HEK293 (cell line): ENCODE measurements at regions not wholly inside any gene's neighbourhood (a gene's known extent, or its start where the extent isn't known, plus 50 kb on each side); places are given as distances from the start of the nearest gene placed in this dataset.

Experiments used
- TRIM28 ChIP-seq: IDR thresholded peaks from 2 replicates; pipeline ENCODE4 v1.6.1; 2011; ENCODE audit warnings: low read length, control low read depth, borderline replicate concordance
- ZBTB17 ChIP-seq: fragments of 450-650 bp; formaldehyde crosslinking; IDR thresholded peaks from 2 replicates; pipeline ENCODE4 v1.5.1; 2016; ENCODE audit warnings: missing biosample characterization, missing genetic modification characterization
- ZBTB20 ChIP-seq: fragments of 450-650 bp; formaldehyde crosslinking; IDR thresholded peaks from 2 replicates; pipeline ENCODE4 v1.5.1; 2016; ENCODE audit warnings: missing biosample characterization, missing genetic modification characterization
- ZNF366 ChIP-seq: fragments of 450-650 bp; formaldehyde crosslinking; conservative IDR thresholded peaks from 2 replicates; pipeline ENCODE4 v1.5.1; 2016; ENCODE audit warnings: missing biosample characterization, missing genetic modification characterization
- ZNF530 ChIP-seq: fragments of 450-650 bp; formaldehyde crosslinking; IDR thresholded peaks from 2 replicates; pipeline ENCODE4 v1.5.1; 2016; ENCODE audit warnings: low read depth, missing biosample characterization, missing genetic modification characterization
- ZSCAN30 ChIP-seq: fragments of 450-650 bp; IDR thresholded peaks from 2 replicates; pipeline ENCODE4 v1.5.1; 2018; ENCODE audit warnings: missing biosample characterization, mild to moderate bottlenecking, missing genetic modification characterization, moderate library complexity
- TF ChIP-seq, protein P1 (sequence below): fragments of 450-650 bp; formaldehyde crosslinking; IDR thresholded peaks from 2 replicates; pipeline ENCODE4 v1.5.1; 2016; ENCODE audit warnings: missing biosample characterization, missing genetic modification characterization
- TF ChIP-seq, protein P2 (sequence below): fragments of 450-650 bp; formaldehyde crosslinking; IDR thresholded peaks from 2 replicates; pipeline ENCODE4 v1.5.1; 2017; ENCODE audit warnings: missing biosample characterization, missing genetic modification characterization

DNA sequence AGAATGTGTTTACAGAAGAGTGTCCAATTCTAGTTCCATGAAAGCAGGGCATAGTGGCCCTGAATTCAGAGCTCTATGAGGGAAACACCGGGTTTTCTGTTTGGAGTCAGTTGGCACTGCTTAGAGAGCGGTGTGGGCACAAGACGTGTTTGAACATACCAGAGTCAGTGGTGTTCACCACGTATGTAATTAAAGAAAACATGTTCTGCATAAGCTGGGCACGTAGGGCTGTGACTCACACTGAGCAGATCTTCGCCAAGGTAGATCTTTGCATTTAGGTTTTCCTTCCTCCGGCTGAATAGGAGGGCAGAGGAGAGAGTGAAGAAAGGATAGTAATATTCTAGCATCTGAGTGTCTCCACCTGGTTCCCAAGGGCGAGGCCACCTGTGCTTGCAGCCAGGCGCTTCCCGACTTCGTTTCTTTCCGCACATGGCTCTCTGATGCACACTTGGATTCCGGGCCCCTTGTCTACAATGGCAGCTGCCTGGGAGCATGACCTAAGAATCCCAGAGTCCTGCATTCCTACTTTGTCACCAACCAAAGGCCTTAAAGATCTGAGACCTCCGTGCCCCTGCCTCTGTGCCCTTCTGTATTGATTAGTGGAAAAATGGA, 136.2 kb downstream of the ERMARD start:
- TF ChIP-seq ZSCAN30 (tag by site-specific recombination) (no peak), TRIM28 (no peak), ZBTB20 (tag by site-specific recombination) (no peak), ZBTB17 (no peak), ZNF366 (tag by site-specific recombination) (no peak), ZNF530 (tag by site-specific recombination) (no peak)
- TF ChIP-seq, protein P1, sequence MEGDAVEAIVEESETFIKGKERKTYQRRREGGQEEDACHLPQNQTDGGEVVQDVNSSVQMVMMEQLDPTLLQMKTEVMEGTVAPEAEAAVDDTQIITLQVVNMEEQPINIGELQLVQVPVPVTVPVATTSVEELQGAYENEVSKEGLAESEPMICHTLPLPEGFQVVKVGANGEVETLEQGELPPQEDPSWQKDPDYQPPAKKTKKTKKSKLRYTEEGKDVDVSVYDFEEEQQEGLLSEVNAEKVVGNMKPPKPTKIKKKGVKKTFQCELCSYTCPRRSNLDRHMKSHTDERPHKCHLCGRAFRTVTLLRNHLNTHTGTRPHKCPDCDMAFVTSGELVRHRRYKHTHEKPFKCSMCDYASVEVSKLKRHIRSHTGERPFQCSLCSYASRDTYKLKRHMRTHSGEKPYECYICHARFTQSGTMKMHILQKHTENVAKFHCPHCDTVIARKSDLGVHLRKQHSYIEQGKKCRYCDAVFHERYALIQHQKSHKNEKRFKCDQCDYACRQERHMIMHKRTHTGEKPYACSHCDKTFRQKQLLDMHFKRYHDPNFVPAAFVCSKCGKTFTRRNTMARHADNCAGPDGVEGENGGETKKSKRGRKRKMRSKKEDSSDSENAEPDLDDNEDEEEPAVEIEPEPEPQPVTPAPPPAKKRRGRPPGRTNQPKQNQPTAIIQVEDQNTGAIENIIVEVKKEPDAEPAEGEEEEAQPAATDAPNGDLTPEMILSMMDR (tag by site-specific recombination), result no peak
- TF ChIP-seq, protein P2, sequence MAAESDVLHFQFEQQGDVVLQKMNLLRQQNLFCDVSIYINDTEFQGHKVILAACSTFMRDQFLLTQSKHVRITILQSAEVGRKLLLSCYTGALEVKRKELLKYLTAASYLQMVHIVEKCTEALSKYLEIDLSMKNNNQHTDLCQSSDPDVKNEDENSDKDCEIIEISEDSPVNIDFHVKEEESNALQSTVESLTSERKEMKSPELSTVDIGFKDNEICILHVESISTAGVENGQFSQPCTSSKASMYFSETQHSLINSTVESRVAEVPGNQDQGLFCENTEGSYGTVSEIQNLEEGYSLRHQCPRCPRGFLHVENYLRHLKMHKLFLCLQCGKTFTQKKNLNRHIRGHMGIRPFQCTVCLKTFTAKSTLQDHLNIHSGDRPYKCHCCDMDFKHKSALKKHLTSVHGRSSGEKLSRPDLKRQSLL (tag by site-specific recombination), result no peak
